ENCODE measurements at regions not wholly inside any gene's neighbourhood (a gene's known extent, or its start where the extent isn't known, plus 50 kb on each side); places are given as distances from the start of the nearest gene placed in this dataset.
"Not testable (repeated sequence)": the region's sequence is repeated elsewhere in the genome, so short reads cannot be mapped to it uniquely, and the experiment has no call there.

GRCh38 chr2:175755656-175756386 lies 246.2 kb downstream of the LNPK start:
- DNase-seq, result no peak

- no peak for DNase-seq
Observed at GRCh38 chr2:175755169-175755568, 246.9 kb downstream of the LNPK start.

- no peak for DNase-seq
Observed at GRCh38 chr2:175750195-175750594, 251.9 kb downstream of the LNPK start.

DNA sequence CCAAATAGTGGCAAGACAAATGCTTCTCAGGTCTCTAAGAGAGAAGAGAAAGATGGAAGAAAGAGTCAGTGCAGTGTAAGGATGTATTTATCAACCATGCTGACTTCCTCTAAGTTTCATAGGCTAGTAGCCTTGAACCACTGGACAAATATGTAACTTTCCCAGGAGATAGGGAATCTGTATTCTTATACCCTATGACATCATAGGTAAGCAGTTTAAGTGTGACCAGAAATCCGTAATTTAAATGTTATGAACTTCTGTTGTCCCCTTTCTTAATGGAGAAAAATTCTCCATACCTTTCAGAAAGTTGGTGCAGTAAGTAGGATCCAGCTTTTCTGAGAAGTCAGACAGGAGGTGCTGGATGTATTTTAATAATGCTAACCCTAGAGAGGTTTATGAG lies 256.2 kb downstream of the LNPK start:
- no peak for DNase-seq

- no peak for DNase-seq
Observed at GRCh38 chr2:175744000-175744399, 258.1 kb downstream of the LNPK start.

DNA sequence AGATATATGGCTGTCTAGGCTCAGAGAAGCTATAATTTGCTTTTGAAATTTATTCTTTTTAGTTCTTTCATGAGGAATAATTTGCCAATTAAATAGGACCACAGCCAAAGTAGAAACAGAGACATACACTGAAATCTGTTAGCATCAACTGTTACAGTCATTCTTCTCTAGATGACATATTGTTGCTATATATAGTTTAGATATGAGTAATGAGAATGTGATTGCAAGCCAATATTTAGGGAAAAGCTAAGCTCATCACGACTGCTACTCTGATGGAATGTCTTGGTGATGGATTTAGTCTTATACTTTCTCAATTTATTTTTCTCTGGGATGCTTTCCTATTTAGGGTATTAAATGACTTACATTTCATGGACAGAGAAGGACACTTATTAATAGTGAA lies 259.1 kb downstream of the LNPK start:
- DNase-seq, result no peak

GRCh38 chr2:175742367-175742766 lies 259.7 kb downstream of the LNPK start:
- DNase-seq, result no peak

GRCh38 chr2:175741164-175741563 lies 260.9 kb downstream of the LNPK start:
- DNase-seq, result no peak

DNA sequence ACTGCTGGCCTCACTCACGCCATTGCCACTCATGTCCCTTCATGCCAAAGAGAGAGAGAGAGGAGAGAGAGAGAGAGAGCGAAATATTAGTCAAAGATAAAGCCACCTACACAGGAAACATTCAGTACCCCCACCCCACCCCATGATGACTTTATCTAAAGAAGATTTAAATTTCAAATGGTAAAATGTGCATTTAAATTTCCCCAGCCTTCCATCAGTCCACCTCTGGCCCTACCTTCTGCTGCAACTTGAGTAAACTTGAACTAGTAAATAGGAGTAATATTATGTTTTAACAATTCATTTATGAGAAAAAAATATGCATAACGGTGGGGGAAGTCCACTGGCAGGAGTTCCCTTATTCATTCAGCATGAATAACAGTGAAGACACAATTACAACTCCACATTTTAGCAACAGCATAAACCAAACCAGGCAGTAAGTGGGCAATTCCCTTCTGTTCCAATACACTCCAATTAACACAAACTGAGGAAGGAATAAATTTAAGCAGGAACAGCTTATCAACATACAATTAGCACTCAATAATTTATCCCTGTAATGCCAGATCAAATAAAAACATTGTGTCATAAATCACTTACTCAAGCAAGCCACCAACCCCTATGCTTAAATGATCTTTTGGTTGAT lies 264.2 kb downstream of the LNPK start:
- no peak for DNase-seq

- no peak for DNase-seq
Observed at GRCh38 chr2:175734686-175735085, 267.4 kb downstream of the LNPK start.

DNA sequence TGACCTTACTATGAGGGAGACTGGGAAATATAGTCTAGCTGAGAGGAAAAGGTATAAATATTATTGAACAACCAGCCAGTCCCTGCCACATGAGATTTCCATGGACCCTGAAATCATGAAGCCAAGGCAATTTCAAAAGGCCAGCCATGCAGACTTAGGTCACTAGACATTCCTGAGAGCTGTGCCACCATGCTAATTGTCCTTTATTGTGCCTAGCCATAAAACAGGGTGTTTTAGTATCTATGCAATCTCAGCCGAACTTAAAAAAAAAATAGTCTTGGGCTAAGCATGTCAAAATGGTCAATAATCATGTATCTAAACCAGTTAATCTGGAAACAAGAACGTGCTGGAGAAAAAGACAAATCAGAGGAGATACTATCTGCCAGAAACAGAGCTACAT lies 269.5 kb downstream of the LNPK start:
- no peak for DNase-seq

DNA sequence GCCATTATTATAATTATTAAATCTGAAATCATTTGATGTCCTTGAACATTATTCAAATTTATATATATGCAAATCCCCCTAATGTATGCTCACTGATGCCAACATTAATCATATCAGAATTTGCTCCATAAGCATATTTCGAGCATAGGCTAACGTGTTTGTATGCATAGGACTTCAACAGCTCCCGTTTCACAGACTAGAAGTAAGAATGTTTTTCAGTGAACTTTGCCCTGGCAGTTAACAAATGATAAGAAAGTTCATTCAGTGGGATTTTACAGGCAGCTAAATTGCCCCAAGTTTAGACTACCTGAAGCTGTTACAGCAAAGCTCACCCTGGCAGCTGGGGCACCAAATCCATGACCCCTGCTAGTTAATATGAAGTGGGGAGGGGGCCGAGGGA lies 272.0 kb downstream of the LNPK start:
- no peak for DNase-seq

DNA sequence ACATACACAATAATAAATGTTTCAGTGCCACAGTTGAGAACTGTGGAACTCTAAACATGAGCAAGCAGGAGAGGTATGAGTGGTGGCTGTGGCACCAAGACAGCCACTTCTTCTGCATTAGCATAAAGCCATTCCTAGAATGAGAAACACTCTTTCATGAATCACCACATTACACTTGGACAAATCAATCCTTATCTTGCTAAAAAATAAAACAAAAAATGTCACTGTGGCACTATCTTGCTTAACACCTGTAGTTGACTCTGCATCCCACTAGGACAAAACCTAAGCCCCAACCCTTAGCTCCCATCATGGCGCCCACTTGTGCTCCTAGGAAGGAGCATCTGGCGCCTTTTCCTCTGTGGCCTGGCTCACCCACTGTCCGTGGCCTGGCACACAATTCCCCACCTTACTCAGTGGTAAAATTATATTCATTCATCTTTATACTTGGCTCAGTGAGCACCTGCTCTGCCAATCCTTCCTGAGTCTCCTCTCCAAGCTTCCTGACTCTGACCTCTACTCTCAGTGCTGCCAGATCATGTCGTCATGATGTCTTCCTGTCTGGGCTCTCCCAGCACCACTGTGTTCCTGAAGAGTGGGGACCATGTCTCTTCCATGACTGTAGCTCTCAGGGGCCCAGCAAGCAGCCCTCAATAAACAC lies 272.9 kb downstream of the LNPK start:
- DNase-seq, result no peak

DNA sequence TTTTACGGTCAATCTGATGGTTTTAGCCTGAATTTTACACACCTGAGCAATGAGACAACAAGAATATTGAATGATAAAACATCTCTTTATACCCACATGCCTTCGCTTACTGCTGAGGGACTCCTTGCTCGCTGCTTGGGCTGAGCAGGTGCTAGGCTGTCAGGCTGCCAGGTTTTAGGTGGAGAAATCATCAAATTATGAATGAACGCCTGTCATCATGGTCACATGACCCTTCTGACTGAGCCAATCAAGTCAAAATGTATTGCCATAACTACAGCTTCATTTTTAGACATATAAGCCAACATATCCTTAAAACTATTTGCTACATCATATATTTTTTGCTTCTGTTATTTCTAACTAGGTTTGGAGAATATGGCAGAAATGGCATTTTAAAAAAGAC lies 274.0 kb downstream of the LNPK start:
- no peak for DNase-seq

DNA sequence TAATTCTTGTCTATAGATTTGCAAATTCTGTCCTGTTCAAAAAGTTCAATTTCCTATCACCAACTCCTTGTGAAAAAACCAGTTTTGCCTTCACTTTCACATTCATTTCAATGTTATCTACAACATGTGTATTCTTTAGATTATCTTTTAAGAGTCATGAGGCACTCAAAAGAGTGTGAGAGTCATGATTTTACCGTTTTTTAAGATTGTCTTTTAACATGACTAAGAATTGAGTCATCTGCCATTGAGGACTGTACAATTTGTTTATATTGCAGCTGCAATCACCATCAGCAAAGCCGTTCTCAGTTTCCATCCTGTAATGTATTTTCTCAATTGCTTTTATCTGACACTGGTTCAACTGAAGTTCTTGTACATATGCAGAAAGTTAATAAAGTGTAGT lies 275.8 kb downstream of the LNPK start:
- no peak for DNase-seq

- no peak for DNase-seq
Observed at GRCh38 chr2:175709248-175709647, 292.8 kb downstream of the LNPK start.

GRCh38 chr2:175707322-175707721 lies 294.7 kb downstream of the LNPK start:
- DNase-seq, result no peak

DNA sequence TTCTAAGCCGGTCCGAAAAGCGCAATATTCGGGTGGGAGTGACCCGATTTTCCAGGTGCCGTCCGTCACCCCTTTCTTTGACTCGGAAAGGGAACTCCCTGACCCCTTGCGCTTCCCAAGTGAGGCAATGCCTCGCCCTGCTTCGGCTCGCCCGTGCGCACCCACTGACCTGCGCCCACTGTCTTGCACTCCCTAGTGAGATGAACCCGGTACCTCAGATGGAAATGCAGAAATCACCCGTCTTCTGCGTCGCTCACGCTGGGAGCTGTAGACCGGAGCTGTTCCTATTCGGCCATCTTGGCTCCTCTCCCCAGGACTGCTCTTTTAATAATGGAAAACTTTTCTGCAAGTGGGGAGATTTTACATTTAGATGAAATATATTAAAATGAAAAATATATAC lies 297.5 kb downstream of the LNPK start:
- not testable (repeated sequence) for DNase-seq

DNA sequence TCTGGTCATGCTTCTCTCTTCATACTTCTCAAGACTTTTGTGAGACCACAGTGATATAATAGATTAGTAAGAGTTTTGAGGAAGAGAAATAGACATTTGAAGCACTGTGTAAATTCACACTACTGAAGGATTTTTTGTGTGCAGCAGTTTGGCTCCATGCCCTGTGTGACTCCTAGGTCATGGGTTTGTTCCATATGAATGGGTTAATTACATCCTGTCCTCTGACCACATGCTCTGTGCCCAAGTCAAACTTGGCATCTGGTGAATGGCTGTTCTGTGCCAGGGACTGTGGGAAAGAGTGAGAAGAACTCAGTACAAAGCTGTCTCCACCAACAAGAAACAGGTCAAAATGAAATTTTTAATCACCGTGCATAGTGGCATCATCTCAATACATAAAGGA lies 304.0 kb downstream of the LNPK start:
- no peak for DNase-seq

GRCh38 chr2:175690113-175690837 lies 311.8 kb downstream of the LNPK start:
- DNase-seq, result peak; percentile 10

DNA sequence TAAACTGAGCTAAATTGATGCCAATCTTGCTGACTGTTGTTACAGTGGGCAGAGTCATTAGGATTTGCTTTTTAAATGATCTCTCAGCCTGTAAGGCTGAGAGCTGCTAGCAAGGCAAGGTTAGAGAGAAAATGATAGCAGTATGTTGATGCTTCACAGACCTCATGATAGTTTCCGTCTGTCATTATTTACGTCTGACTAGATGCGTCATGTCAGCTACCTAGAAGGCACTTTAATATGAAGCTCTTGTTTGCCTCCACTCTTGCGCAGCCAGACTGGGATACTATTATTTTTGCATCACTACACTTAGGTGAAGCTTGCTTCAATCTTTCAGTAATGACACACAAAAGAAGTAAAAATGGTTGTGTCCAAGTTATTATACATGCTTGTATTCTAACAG lies 313.8 kb downstream of the LNPK start:
- no peak for DNase-seq

- DNase-seq, result no peak
Observed at GRCh38 chr2:175687465-175687864, 314.6 kb downstream of the LNPK start.

DNA sequence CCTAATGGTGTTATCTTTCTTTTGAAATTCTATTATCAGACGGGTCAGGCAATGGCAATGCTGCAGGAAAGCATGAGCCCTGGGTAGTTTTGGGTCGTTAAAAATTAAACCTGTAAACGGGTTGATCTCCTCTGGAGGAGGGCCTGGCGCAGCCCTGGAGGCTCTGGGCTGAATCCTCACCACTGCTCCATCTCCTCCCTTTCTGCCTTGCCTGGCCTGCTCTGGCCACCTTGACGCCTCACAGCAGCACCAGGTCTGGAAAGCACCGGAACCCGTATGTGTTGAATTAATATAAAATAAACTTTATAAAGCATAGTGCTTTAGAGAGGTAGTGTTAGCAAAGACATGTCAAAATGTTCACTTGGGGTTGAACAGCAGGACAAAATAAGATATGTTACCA lies 316.1 kb downstream of the LNPK start:
- no peak for DNase-seq
